T-helper 2 cell (primary cell): ENCODE measurements at regions not wholly inside any gene's neighbourhood (a gene's known extent, or its start where the extent isn't known, plus 50 kb on each side); places are given as distances from the start of the nearest gene placed in this dataset.
"Not testable (repeated sequence)": the region's sequence is repeated elsewhere in the genome, so short reads cannot be mapped to it uniquely, and the experiment has no call there.

Experiments used
- DNase-seq, 5 experiments: peaks; one replicate each; pipeline versions ENCODE4 v3.0.0 to v3.0.0-alpha.2; 2012 to 2022

DNA sequence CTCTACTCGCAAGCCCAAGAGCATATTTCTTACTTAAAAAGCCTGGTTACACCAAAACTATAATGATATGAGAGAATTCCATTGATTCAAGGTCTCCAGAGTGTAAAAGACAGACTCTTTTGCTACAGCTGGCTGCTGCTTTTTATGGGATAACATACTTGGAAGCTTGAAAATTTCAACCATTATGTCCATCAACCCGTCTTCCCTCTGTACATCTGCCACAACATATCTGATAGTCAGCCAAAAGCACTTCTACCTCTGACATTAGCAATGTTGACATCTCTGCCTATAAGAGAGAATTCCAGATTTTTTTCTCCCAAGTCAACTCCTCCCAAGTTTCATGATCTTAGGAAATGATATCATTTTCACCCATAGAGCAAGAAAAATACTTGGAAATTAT is 54.4 kb upstream of the IQCM start:
- DNase-seq, result no peak

- no peak for DNase-seq
These were observed 66.1 kb upstream of the IQCM start for GRCh38 chr4:149881744-149882143.

DNA sequence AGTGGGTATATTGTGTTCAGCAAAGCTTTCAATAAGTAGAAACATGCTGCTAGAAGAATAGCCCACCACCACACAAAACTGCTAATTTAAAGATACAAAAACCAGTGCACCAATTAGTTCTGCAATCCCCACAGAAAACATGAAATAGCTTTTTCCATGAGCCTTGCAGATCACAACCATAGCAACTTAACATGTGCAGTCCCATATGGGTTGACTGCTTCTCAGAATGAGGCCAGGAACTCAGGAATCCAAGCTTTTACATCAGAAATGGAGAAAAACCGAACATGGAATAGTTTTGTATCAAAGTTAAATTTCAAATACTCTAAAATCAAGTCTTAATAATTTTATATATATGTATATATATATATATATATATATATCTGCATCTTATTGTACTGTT is 66.6 kb upstream of the IQCM start:
- DNase-seq, result no peak

DNA sequence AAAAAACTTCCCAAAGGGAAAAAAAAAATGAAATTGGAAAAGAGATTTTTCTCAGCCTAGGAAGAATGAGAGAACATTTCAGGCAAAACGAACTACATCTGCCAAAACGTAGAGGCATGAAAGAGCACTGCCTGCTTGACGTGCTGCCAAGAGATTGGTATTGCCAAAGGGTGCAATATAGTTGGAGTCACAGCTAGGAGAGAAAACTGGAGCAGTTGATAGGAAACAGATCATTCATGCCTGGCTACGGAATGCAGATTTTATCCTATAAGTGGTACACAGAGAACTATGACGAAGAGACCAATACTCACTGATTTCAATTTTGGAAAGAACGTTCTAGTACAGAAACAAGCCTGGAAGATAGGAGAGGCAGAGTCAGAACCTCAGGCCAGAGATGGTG is 68.4 kb upstream of the IQCM start:
- no peak for DNase-seq

DNA sequence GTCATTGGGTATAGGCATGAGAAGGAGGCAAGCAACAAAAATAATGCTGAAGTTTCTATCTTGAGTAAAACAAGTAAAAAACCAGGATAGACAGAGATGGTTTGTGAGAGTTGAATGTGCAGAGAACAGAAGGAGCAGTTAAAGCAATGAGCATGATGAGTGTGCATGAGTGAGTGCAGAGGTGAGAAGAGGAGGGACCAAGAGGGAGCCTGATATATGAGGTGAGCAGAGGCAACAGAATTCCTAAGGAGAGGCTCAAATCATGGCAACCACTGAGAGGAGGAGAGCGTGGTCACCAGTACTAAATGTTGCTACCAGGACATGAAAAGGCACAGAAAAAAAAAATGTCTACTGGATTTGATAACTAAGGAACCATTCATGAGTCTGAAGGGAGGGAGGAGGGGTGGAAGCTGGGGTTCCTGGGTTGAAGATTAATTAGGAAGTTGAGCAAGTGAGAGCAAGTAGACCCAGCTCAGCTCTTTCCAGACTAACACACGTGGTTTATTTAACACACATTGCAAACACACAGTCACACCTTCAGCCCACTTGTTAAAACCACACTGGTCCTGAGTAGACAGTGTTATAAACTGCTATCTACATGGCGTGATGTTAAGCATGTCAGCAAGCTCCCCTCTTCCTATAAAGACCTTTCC is 69.0 kb upstream of the IQCM start:
- peak in 1 of 5 experiments; percentile 1 for DNase-seq

GRCh38 chr4:149885896-149886295 is 70.3 kb upstream of the IQCM start:
- no peak for DNase-seq

- DNase-seq, result no peak
These were observed 71.3 kb upstream of the IQCM start for GRCh38 chr4:149886786-149887490.

- no peak for DNase-seq
These were observed 74.3 kb upstream of the IQCM start for GRCh38 chr4:149889991-149890390.

DNA sequence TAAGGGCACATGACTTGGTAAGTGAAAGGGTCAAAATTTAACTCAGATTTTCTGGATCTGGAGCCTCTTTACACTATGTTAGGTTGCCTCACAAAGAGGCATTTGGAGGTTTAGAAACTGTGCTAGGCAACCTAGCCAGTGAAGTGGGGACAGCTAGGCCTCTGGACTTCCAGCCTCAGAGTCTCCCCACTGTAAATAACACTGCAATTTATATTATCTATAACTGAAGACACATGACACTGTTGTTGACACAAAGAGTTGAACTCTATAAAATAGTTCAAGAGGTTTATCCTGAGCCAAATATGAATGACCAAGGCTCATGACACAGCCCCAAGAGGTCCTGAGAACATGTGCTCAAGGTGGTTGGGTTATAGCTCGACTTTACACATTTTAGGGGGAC is 74.9 kb upstream of the IQCM start:
- no peak for DNase-seq

DNA sequence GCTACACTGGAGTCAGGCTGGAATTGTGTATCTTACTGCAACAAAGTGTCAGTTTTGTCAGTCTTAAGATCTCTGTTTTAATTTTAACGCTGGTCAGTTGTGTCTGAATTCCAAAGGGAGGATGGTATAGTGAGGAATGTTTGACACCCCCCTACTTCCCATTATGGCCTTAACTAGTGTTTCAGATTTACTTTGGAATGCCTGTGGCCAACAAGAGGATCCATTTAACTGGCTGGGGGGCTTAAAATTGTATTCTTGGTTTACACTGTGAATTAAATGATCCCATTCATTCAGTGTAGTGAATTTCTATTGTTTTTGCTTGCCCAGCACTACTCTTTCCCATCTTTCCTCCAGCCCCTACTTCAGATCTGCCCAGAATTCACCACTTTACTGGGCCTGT is 75.8 kb upstream of the IQCM start:
- DNase-seq, result no peak

DNA sequence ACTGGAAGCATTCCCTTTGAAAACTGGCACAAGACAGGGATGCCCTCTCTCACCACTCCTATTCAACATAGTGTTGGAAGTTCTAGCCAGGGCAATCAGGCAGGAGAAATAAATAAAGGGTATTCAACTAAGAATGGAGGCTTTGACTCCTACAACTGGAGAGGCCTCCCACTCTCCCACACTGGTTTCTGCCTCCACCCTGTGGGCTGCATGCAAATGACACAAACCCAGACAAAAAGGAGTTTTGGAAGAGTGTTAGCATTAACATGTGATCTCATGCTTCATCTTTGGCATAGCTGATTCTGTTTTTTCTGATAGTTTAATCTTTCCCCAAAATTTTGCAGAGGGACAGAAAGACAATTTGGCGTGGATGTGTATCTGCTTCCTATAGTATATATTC is 80.8 kb upstream of the IQCM start:
- DNase-seq, result no peak

DNA sequence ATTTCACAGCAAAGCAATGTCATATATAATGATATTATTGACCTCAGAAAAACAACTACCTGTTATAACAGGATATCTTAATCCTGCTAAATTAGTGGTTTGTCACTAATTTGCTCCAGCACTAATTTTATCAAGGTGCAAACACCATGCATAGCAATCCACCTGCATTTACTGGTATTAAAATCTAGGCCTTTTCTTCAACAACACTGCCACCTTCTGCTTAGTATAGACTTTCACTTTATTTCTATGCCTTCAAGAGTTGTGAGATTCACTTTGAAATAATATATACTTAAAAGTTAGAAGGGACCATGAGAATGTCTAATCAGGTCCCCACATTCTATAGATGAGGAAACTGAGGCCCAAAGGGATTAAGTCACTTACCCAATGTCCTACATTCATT is 82.1 kb upstream of the IQCM start:
- DNase-seq, result peak in 1 of 5 experiments; percentile 4

DNA sequence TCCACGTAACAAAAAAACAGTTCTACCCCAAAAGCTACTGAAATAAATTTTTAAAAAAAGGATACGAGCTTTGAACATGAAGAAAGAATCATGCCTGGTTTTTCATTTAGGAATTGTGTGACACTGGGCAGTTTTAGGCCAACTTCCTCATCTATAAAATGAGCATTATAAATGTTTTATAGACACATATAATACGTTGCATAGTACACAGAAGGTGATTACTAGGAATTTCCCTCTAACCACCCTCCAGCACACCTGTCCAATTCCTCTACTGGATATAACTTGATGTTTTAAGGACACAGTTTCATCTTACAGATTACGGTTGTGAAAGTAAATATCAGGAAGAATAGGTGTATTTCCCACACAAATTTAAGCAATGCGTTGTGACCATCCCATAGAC is 85.5 kb upstream of the IQCM start:
- no peak for DNase-seq

- DNase-seq, result no peak
These were observed 86.6 kb upstream of the IQCM start for GRCh38 chr4:149902242-149902641.

DNA sequence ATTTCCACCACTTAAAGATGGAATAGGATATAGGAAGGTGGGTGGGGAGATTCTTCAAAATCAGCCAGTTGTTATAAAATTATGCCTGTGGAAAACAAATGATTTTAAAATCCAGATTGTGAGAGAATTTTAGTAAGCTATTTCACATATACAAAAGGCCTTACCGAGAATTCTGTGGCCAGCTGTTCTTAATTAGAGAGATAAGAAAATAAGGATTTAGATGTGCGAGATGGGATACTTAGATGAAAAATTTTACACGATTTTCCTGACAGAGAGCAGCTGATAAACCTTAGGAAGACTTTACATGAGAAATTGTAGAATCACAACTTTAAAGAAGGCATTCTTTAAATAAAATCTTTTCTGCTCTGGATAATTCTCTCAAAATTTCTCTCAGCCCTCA is 94.5 kb upstream of the IQCM start:
- no peak for DNase-seq

- no peak for DNase-seq
These were observed 95.1 kb upstream of the IQCM start for GRCh38 chr4:149910604-149911350.

DNA sequence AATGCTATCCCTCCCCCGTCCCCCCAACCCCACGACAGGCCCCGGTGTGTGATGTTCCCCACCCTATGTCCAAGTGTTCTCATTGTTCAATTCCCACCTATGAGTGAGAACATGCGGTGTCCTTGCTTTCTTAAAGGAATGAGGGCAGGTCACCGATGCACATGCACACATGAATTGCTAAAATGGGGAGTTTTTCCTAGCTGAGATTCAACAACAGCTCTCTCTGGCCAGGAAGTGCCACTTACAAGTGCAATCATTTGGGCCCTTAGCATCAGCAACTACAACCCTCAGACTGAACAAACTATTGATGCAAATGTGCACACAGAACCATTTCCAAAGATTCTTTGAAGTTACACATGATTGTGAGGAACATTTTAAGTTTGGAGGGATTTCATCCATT is 95.7 kb upstream of the IQCM start:
- DNase-seq, result no peak

DNA sequence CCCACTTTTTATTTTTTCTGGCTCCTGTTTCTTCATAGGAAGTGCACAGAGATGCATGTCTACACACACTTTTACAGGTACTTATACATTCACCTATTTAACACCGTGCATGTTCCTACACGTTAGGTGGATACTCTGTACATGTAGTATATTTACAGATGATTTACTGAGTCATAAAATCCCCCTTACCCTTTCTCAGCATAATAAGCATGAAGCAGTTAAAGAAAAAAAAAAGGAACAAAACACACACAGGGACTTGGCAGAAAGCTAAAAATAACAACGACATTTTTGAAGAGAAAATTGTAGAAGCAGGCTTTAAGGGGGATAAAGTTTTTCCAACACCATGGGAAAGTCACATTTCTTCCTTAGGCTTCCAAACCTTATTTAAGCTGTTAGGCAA is 96.4 kb upstream of the IQCM start:
- DNase-seq, result no peak

DNA sequence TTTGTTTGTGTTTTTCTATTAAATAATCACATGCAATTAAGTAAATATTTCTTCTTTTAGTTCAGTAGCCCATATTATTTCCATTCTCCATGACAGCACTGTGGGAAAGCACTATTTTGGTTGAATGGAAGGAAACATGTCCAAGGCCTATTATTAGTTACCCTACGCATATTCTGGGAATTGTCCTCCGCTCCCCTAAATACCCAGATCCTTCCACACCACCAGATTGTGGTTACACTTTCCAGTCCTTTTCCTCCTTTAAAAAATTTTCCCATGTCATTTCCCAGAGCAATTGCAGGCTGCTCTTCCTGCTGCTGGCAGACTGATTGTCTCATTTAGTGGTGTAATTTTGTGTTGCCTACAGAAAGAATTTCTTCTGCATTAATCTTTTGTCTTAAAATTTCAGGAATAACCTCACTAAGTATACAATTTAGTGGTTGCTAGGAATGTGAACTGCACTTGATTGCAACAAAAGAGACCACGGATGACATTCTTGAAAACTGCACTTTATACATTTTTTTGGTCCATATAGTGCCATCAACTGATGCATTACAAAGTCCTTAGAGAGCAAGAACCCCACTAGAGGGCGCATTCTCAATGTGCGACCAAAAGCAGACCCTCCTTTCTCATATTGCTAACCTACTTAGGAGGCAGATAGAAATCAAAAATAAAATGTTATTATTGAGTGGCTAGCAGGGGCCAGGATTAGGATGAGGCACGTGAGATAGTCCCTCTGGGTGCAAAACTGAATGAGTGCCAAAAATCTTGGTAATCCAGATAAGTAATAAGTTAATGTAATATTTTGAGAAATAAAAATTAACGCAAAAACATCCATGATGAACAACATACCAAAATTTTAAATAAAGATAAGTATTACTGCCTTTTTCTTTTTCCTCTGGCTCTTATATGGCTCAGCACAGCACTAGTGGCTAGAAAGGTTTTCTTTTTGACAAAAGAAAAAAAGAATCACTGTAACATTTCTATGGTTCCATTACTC is 98.8 kb upstream of the IQCM start:
- peak in 1 of 5 experiments; percentile 30 for DNase-seq

DNA sequence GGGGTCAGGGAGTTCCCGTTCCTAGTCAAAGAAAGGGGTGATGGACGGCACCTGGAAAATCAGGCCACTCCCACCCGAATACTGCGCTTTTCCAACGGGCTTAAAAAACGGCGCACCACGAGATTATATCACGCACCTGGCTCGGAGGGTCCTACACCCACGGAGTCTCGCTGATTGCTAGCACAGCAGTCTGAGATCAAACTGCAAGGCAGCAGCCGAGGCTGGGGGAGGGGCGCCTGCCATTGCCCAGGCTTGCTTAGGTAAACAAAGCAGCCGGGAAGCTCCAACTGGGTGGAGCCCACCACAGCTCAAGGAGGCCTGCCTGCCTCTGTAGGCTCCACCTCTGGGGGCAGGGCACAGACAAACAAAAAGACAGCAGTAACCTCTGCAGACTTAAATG is 100.1 kb upstream of the IQCM start:
- DNase-seq, result not testable (repeated sequence)

DNA sequence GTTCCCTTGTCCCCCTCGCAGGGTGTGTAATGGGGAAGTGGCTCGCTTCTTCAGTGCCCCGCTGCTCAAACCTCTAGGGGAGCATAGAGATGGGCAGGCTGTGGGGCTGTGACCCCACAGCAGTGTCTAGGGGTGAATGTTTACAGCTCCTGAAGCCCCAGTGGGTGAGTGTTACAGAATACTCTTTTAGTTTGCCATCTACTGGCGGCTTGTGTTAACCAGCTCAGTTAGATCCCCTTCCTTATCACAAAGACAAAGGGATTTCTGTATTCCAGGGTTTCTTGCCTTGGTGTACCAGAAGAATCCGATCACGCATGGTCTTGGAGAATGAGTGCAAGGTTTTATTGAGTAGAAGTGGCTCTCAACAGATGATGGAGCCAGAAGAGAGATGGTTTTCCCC is 108.1 kb upstream of the IQCM start:
- DNase-seq, result no peak

- DNase-seq, result no peak
These were observed 111.9 kb upstream of the IQCM start for GRCh38 chr4:149927514-149927913.

DNA sequence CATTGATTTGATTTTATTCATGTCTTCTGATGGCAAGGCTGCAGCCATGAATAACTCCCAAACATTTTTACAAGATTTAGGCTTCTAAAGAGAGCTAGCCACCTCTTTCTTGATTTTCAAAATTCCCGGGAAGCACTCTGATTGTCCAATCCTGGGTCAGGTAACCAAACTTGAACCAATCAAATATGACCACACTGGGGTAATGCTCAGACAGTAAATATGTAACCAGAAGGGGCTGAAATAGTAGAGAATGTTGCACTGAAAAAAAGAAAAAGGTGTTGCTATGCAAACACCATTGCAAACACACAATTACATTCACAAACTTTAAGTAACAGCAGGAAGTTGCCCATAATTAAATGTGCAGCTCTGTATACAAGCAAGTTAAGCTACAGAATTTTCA is 112.9 kb upstream of the IQCM start:
- DNase-seq, result no peak
